GM18519 (cell line): ENCODE measurements at regions not wholly inside any gene's neighbourhood (a gene's known extent, or its start where the extent isn't known, plus 50 kb on each side); places are given as distances from the start of the nearest gene placed in this dataset.
"Not testable (repeated sequence)": the region's sequence is repeated elsewhere in the genome, so short reads cannot be mapped to it uniquely, and the experiment has no call there.

ENCODE experiments used
- ATAC-seq: cut with Tn5 transposase; IDR thresholded peaks from one replicate; pipeline ENCODE4 v1.9.1; 2021; ENCODE audit warnings: mild to moderate bottlenecking, moderate library complexity; ENCODE audit not compliant: unreplicated experiment, low FRiP score

DNA sequence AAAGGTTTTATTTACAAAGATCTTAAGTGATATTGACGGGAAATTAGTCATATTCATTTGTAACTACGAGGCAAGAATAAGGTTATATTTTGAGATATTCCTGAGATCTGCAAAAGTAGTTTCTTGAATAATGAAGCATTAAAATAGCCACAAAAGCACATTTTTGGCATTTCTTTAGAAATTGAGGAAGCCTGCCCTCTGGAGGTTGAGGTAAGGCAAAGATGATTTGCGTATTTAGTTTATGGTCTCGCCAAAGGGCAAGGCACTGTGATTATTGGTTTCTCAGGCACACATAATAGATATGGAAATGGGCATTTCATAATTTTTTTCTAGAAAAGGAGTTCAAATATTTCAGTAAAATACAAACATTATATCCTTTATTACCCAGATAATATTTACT, 143.7 kb upstream of the RPRM start:
- ATAC-seq: no peak

DNA sequence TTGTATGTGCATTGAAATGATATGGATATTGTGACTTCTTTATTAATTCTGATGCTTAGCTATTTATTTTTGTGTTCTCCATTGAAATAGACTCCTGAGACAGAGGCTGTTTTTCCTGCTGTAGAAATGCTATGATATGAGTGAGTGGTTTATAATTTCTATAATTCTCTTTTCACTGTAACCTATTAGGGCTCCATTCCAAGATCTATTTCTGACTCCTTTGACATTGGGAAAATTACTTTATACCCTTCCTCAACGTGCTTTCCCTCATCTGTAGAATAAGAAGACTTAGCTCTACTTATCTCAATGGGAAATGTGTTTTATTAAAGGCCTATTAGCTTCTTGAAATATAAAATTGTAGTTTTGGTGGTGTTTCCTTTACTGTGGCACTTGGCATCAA, 144.5 kb upstream of the RPRM start:
- no peak for ATAC-seq

DNA sequence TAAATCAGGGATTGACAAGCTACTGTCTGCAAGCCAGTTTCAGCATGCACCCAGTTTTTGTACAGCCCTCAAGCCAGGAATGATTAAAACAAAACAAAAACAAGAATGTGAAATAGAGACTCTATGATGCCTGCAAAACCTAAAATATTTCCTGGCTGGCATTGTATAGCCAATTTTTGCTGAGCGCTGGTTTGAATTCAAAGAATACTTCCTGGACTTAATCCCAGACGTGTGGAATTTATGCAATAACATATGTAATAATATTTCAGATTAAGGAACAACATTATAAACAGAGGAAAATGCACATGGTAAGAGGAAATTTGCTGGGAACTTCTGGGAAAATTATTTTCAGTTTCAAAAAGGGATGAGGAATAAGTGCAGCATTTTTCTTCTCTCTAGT, 148.1 kb upstream of the RPRM start:
- no peak for ATAC-seq

DNA sequence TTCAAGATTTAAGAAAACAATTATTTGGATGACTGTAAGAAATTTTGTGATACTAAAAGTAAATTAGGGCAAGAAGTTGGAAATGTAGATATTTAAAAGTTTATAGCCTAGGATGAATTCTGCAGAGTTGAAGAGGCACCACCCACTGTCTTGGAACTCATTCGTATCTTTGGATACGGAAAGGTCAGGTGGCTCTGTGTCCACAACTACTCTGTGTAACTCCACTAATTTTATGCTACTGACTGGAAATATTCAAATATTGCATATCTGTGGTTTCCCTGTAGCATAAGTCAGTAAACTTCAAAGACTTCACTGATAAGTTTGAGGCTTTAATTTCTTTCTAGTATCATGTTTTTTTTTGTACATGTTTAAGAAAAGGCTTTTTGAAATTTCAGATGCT, 156.9 kb upstream of the RPRM start:
- no peak for ATAC-seq

DNA sequence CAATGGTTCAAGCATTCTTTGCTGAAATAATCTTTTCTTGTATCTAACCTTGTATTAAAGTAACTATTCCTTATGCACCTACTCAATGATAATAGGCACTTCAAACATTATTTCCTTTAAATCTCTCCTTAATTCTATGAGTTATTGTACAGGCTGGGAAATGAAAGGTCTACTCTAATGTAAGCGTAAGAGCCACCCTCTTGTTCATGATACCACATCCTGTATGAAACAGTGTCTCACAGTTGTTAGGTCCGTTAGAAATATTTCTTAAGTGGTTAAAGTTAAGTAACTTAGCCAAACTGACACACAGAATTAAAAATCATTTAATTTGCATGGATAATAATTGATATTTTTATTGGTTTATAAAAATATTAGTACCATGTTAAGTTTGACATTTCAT, 162.5 kb upstream of the RPRM start:
- ATAC-seq: no peak

DNA sequence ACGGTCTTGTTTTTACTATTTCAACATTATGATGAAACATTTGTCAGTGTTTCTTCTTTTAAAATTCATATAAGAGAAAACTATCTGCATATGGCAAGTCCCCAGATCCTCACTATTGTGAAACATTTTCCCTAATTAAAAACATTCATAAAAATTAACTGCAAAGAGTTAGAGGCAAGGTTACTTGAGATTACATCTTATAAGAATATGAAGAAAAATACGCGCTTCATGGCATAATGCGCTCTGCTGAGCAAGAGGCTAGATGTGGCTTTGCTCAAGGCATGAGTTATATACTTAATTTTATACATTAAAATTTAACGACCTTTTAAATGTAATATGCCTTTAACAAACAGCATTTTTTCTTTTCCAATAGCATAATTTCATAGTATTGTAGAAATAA, 166.4 kb upstream of the RPRM start:
- no peak for ATAC-seq

DNA sequence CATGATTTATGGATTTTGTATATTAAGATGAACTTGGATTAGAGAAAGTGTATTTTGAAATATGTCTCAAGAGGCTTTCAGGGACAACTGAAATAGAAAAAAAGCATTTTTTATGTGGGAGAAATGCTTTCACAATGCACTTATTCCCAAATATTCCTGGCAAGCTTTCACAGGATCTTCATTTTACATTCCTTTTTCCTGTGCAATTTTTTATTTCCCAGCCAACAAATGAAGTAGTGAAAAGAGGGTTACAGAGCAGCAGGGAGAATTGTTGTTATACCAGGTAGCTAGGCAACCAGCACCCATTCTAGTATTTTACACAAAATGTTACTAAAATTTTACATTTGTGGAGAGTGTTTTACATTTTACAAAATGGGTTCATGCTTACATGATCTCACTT, 167.0 kb upstream of the RPRM start:
- no peak for ATAC-seq

DNA sequence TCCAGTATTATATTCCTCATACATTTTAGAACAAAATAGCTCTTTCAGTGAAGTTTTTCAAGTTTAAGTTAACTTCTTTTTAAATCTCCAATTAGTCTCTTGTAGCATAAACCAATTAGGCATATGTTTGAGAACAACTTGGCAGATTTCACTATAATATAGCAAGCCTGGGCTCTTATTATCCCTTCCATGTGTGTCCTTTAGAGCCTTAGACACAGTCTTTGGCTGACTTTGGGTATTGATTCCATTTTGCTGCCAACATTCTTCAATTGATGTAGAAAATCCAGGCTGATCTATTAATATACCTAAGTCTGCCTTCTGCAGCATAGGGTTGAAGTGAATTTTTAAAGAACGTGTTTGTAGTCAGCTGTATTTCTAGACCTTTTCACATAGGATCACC, 179.1 kb upstream of the RPRM start:
- no peak for ATAC-seq

DNA sequence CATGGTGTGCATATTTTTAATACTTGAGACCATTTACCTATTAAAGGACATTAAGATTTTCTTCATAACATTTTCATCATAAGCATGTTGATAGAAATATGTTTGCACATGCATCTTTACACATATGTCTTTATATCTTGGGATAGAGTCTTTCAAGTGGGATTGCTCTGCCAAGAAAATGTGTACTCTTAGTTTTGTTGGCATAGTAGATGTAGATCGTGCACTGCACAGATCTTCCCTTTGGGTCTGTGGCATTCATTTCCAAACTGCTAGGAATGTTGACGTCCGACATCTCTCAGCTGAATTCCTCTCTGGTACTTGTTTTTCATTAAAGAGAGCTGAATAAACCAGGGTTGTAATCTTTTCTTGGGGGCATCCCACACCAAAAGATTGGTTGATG, 183.2 kb upstream of the RPRM start:
- ATAC-seq: no peak

DNA sequence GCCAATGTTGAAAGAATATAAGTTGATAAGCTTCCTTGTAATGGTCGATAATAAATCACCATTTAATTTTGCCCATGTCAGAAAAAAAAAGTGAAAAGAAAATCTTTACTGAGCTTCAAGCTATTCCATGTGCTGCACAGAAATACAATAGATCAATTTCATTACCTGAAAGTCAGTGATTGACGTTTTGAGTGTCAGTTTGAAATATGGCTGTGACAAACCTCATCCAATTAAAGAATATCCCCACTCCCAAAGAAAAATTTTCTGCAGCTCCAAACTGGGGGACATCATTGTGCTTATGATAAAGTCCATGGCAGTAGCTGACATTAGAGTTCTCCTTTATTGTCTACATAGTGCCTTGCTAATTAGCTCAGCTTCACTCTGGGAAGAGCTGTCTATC, 184.8 kb upstream of the RPRM start:
- no peak for ATAC-seq

DNA sequence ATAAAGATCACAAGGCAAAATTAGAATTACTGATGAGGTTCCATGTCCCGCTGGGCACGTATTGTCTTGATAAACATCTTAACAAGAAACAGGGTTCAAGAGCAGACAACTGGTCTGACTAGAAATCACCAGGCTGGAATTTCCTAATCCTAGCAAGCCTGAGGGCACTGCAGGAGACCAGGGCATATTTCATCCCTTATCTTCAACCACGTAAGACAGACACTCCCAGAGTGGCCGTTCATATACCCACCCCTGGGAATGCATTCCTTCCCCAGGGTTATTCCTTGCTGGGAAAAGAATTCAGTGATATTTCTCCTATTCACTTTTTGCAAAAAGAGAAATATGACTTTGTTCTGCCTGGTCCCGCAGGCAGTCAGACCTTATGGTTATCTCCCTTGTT, 185.4 kb upstream of the RPRM start:
- not testable (repeated sequence) for ATAC-seq

DNA sequence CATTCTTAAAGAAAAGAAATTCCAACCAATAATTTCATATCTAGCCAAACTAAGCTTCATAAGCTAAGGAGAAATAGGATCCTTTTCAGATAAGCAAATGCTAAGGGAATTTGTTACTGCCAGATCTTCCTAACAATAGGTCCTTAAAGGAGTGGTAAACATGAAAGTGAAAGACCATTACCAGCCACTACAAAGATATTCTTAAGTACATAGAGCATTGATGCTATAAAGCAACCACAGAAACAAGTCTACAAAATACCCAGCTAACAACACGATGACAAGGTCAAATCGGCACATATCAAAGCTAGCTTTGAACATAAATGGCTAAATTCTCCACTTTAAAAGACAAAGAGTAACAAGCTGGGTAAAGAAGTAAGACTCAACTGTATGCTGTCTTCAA, 188.9 kb upstream of the RPRM start:
- no peak for ATAC-seq

DNA sequence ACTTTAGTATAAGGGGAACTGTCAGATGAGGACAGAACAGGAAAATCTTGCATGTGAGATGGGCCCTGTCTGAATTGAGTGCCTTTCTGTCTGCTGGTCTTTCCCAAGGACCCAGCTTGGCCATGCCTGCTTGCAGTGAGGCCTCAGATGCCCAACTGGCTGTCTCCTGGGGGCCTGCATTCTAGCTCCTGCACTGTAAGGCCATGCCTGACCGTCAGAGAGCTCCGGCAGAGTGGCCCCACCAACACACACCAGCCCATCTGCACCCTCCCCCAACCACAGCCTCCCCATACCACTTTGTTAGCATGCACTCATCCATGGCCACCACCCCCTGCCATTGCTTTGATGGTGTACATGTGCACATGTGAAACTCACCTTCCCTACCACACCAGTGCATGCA, 190.4 kb upstream of the RPRM start:
- no peak for ATAC-seq

DNA sequence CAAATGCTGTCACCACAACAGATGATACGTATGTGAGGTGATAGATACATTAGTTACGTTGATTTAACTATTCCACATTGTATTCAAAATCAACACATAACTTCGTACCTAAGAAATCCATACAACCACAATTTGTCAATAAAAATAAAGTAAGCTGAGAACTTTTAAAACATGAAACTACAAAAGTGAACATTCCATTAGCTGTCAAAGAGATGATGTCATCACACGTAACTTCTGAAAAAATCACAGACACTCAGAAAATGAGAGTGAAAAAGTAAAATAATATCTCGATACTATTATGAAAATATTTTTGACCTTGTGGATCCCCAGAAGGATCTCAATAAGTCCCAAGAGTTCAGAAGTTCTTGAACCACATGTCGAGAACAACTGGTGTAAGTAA, 161.6 kb upstream of the GALNT13 start:
- ATAC-seq: no peak

DNA sequence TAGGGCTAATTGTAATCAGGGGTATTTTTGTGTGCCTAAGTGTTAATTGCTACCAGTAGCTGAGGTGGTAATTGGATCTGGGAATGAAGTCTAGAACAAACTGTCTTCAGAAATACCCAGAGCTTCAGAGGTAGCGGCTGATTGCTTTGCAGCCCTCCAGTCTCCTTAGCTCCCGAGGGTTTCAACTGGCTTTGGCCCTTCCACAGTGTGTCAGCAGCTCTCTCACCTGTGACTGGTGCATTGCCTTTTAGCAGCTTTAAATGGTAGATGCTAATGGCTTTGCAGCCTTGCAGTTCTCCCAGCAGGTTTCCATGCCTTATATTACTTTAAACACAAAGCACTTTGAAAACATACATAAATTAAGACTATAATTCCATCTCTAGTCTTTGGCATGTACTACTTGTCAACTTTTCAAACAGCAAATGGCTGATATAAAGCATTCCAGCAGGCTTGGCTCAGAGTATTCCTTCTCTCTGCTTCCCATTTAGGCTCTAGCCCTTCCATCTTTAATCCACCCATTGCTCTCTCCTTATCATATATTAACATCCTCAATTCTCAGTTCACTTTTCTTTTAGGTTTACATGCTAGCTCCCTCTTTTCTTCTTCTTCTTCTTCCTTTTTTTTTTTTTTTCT, 156.4 kb upstream of the GALNT13 start:
- ATAC-seq: no peak

DNA sequence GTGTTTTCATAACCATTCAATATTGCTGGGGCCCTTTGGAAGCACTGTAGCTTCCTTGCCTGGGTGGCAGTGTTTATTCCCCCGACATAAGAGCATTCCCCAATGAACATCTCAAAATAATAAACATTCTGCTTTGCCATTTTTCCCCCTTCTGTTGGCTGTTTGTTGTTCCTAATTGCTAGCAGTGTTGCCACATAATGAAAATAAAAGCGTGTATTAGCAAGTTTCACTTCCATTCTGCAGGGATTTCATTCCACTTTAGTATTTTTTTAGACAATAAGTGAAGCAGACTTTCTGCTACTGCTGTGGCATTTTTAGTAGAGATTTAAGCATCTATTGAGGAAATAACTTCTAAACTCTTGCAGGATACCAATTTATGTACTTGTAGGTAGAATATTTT, 154.7 kb upstream of the GALNT13 start:
- no peak for ATAC-seq

DNA sequence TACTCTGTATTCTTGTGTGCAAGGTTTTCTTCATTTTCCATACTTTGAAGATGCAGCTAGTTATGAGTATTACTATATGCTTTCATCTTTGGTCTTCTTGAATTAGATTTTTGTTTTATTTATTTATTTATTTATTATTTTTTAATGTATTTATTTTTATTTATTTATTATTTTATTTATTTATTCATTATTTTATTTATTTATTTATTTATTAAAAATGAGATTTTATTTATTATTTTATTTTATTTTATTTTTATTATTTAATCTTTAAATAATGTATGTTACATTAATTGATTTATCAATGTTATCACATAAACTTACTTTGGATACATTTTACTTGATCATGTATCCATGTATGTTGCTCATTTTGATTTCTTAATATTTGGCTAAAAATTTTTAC, 132.3 kb upstream of the GALNT13 start:
- no peak for ATAC-seq

DNA sequence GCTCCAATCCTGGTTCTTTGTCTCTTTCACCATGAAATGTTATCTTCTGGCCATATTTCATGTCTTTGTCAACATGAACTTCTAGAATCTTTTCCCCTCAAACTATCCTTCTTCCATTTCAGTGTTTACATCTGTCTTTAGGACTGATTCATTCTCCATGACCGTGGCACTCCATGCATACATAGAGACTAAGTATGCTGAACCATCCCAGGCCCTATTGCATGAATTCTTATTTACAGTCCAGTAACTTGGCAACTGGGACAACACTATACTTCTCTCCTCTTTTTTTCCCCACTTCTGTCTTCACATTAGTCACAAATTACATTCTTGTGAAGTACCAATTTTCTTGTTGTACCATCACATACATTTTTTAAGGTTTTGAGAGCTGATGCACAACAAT, 109.8 kb upstream of the GALNT13 start:
- no peak for ATAC-seq

DNA sequence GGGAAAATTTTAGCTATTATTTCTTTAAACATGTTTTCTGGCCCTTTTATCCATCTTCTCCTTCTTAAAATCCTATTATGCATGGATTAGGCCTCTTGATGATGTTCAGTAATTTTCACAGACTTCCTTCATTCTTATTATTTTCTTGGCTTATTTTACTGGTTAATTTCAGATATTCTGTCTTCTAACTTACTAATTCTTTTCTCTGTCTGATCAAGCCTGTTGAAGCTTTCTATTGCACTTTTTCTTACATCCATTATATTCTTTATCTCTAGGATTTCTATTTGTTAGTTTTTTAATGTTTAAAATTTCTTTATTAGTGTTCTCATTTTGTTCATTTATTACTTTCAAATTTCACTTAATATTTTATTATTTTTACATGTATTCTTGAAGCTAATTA, 105.3 kb upstream of the GALNT13 start:
- no peak for ATAC-seq

DNA sequence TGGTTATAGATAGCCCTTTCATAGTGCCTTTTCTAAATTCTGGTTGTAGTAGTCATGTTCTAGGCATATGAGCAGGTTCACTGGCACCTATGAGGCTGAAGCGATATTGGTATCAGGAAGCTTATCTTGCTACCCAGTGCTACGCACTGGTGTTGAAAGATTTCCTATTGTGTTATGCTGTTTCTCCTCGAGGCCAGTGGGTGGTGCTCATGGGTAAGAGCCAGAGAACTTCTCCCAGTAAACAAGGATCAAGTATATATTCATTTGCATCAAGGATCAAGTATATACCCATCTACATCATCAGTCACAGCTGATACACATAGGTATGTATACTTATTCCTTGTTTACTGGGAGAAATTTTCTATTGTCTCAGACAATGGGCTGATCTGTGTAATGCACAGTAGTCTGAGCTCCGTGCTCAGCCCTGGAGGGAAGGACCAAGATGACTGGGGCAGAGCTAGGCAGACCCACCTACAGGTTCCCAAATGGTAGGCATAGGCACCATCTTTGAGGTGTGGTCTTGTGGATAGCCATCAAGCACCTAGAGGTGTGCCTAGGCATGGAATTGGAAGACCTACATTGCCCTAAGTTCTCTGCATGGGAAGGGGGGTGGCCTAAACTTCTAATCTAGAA, 101.2 kb upstream of the GALNT13 start:
- no peak for ATAC-seq

DNA sequence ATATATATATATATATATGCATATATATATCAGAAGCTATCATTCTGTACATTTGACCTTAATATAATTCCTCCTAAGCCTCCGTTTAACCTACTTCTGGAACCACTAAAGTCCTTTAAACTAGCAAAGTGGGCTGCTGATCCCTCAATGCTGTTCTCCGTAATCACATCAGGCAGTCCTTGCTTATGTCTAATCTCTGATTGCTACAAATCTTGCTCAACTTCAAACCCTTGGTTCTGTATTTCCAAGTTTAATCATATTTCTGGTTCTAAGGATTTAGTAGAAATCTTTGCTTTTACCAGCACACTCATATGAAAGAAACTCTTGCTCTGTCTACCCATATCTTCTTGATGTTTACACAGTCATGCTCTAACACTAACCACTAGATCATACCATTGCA, 91.5 kb upstream of the GALNT13 start:
- ATAC-seq: no peak

DNA sequence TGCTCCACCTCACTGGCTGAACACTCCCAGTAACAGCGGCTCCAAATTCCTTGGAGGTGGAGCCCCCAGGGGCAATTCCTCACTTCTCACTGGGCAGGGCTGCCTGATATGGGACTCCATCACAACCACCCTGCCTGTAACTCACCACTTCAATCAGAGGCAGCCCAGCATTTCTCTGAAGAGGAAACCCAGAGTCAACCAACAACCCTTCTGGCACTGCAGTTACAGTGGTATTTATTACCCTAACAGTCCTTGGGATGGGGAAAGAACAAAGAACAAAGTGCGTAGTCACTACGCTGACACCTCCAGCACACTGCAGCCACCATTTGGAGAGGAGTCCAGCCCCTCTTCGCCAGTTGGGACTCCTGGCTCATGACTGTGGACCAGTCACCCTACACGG, 85.7 kb upstream of the GALNT13 start:
- no peak for ATAC-seq

DNA sequence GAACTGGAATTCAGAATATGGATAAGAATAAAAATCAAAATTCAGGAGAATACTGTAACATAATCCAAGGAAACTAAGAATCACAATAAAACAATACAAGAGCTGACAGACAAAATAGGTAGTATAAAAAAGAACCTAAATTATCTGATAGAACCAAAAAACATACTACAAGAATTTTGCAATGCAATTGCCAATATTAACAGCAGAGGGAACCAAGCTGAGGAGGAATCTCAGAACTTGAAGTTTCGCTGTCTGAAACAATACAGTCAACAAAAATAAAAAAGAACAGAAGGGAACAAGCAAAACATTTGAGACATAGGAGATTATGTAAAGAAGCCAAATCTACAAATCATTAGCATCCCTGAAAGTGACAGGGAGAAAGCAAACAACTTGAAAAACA, 84.1 kb upstream of the GALNT13 start:
- ATAC-seq: no peak
